Esophagus squamous epithelium (tissue), 5 donors: ENCODE measurements at regions not wholly inside any gene's neighbourhood (a gene's known extent, or its start where the extent isn't known, plus 50 kb on each side); places are given as distances from the start of the nearest gene placed in this dataset.

ENCODE experiments used
- DNase-seq: peaks from one replicate; lab custom pipeline; 2025; lab: John Stamatoyannopoulos, UW
- H3K27ac ChIP-seq, 4 donors: fragments of 200-600 bp; sonication (generic); one replicate each; pipeline ENCODE4 v1.5.1; 2016 to 2019; ENCODE audit warnings: mild to moderate bottlenecking in 1 of 4
- H3K27me3 ChIP-seq, 4 donors: fragments of 200-600 bp; sonication (generic); 1 replicate in 3 of 4; 2 replicates in 1 of 4; pipeline versions ENCODE4 v1.5.1 to v1.6.0; 2017 to 2021; ENCODE audit warnings: antibody characterized with exemption in 1 of 4
- H3K36me3 ChIP-seq, 3 donors: fragments of 200-600 bp; sonication (generic); one replicate each; pipeline ENCODE4 v1.5.1; 2016 to 2019
- H3K4me1 ChIP-seq, 3 donors: fragments of 200-600 bp; sonication (generic); one replicate each; pipeline ENCODE4 v1.5.1; 2017 to 2019
- H3K4me3 ChIP-seq, 4 donors: fragments of 200-600 bp; sonication (generic); 1 replicate in 3 of 4; 2 replicates in 1 of 4; pipeline ENCODE4 v1.5.1; 2016 to 2019; ENCODE audit warnings: mild to moderate bottlenecking in 2 of 4, moderate library complexity in 1 of 4
- H3K9me3 ChIP-seq, 3 donors: fragments of 200-600 bp; sonication (generic); one replicate each; pipeline ENCODE4 v1.5.1; 2016 to 2019
- POLR2A ChIP-seq, 4 donors: fragments of 450-650 bp; IDR thresholded peaks; one replicate each; pipeline ENCODE4 v1.6.1; 2017; ENCODE audit warnings: antibody characterized with exemption in 4 of 4, mild to moderate bottlenecking in 4 of 4, moderate library complexity in 3 of 4
- WGBS, 2 donors: methylation state at CpG; one replicate each; pipeline ENCODE4 v1.1.5; 2018; 5-methylcytosine and 5-hydroxymethylcytosine counted together
- intact Hi-C: fragments of 100-400 bp; cut with DNase I; formaldehyde crosslinking; loops from one replicate; pipeline ENCODE4 v1.15.0; 2022
- TF ChIP-seq, protein P1 (sequence below), 6 experiments: fragments of 450-650 bp in 4 of 6; fragments of 200-600 bp in 2 of 6; sonication (generic) in 2 of 6; IDR thresholded peaks; one replicate each; pipeline ENCODE4 v1.5.1; 2016 to 2019; ENCODE audit warnings: antibody characterized with exemption in 6 of 6, mild to moderate bottlenecking in 4 of 6, moderate library complexity in 4 of 6
- donor health status: DM: yes; HTN: yes; CAD: no.

DNA sequence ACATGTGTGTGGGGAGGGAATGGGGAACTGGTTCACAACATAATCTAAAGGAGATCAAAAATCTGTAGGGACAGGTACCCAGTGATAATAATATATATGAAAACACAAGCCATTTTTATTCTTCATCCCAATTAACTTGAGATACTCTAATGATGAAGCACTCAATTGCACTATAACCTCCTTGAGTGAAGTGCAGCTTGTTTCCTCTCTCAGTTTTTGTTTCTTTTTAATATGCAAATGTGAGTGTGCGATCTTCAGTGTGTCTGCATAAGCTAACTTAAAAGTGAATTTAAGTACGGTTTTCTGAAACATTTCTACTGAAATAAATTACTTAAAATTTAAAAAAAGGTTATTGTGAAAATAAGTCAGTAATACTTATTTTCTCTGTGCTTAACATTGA, 623.5 kb downstream of the CDH11 start:
- no peak overlapping the region for H3K4me3 ChIP-seq
- intact Hi-C loops, result no loop called here
- H3K27me3 ChIP-seq, result no peaks in the 10 kb centered on the region
- no peaks in the 10 kb centered on the region for H3K9me3 ChIP-seq
- WGBS, 2 donors, result 78 to 84% methylated on average over 2 of the region's 2 CpGs
- no peak for DNase-seq
- TF ChIP-seq POLR2A (IDR thresholded peaks at IDR 0.05), result no peak
- TF ChIP-seq, protein P1, sequence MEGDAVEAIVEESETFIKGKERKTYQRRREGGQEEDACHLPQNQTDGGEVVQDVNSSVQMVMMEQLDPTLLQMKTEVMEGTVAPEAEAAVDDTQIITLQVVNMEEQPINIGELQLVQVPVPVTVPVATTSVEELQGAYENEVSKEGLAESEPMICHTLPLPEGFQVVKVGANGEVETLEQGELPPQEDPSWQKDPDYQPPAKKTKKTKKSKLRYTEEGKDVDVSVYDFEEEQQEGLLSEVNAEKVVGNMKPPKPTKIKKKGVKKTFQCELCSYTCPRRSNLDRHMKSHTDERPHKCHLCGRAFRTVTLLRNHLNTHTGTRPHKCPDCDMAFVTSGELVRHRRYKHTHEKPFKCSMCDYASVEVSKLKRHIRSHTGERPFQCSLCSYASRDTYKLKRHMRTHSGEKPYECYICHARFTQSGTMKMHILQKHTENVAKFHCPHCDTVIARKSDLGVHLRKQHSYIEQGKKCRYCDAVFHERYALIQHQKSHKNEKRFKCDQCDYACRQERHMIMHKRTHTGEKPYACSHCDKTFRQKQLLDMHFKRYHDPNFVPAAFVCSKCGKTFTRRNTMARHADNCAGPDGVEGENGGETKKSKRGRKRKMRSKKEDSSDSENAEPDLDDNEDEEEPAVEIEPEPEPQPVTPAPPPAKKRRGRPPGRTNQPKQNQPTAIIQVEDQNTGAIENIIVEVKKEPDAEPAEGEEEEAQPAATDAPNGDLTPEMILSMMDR (IDR thresholded peaks at IDR 0.05), result no peak
- no peaks in the 10 kb centered on the region for H3K36me3 ChIP-seq
- H3K27ac ChIP-seq, result no peak overlapping the region
- H3K4me1 ChIP-seq, result no peaks in the 10 kb centered on the region

GRCh38 chr16:64493709-64494108, 628.2 kb downstream of the CDH11 start:
- no peak for DNase-seq
- Histone ChIP-seq H3K36me3 (no peaks in the 10 kb centered on the region), H3K27ac (no peak overlapping the region), H3K27me3 (no peaks in the 10 kb centered on the region), H3K4me3 (no peak overlapping the region), H3K4me1 (no peaks in the 10 kb centered on the region), H3K9me3 (no peaks in the 10 kb centered on the region)
- intact Hi-C loops, result no loop called here
- WGBS, 2 donors, result 29 to 68% methylated on average over 2 of the region's 2 CpGs
- TF ChIP-seq POLR2A (IDR thresholded peaks at IDR 0.05), result no peak
- TF ChIP-seq, protein P1 (IDR thresholded peaks at IDR 0.05), result no peak

DNA sequence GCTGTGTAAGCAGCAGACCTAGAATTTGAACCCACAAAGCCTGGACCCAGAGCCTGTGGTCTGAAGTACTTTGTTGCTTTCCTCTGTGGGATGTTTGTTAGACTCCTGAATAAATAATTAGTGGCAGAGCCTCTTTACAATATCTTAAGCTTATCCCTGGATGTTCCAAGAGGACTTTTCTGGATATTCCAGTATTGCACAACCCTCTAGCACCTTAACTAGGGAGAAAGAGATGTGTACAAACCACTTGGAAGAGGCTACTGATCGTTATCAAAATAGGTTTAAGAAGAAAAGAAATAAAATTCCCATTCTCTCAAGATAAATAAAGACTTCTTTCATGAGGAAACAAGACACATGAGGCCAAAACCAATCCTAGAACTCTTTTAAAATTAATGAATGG, 632.4 kb downstream of the CDH11 start:
- 30 to 44% methylated on average over 1 of the region's 1 CpG for WGBS, 2 donors
- no peak for DNase-seq
- Histone ChIP-seq H3K9me3 (no peaks in the 10 kb centered on the region), H3K27me3 (no peaks in the 10 kb centered on the region), H3K4me1 (no peaks in the 10 kb centered on the region), H3K27ac (no peak overlapping the region), H3K4me3 (no peak overlapping the region), H3K36me3 (no peaks in the 10 kb centered on the region)
- intact Hi-C loops, result no loop called here
- TF ChIP-seq, protein P1 (IDR thresholded peaks at IDR 0.05), result no peak
- TF ChIP-seq POLR2A (IDR thresholded peaks at IDR 0.05), result no peak

DNA sequence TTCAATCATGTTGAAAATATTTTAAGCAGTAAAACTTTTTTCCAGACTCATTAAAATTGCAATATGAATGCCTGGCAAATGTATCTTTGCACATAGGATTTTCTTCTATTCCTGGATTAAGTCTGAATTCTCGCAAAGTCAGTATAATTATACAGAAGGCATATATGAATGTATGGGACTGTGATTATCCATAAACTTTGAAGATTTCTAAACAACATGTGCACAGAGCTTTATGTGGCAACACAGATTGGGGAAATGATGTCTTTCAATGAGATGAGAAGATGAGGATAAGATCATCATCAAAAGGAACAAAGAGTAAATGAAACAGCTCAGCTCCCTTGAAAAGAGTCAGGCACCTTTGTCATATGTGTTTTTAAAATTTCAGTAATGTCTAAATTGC, 635.3 kb downstream of the CDH11 start:
- no peak overlapping the region for H3K4me3 ChIP-seq
- 83 to 92% methylated on average over 1 of the region's 1 CpG for WGBS, 2 donors

GRCh38 chr16:64481497-64481896, 640.4 kb downstream of the CDH11 start:
- intact Hi-C loops, result no loop called here
- Histone ChIP-seq H3K27me3 (no peaks in the 10 kb centered on the region), H3K9me3 (no peaks in the 10 kb centered on the region), H3K27ac (no peak overlapping the region), H3K36me3 (no peaks in the 10 kb centered on the region), H3K4me1 (peaks cover 0 to 5% (median 3%) of the 10 kb centered on the region in 3 donors), H3K4me3 (no peak overlapping the region)
- no peak for TF ChIP-seq POLR2A (IDR thresholded peaks at IDR 0.05)
- TF ChIP-seq, protein P1 (IDR thresholded peaks at IDR 0.05), result no peak
- DNase-seq, result no peak
- 66 to 72% methylated on average over 2 of the region's 2 CpGs for WGBS, 2 donors

More for the DNA sequence above, 635.3 kb downstream of the CDH11 start:
- Histone ChIP-seq H3K4me1 (no peaks in the 10 kb centered on the region), H3K9me3 (no peaks in the 10 kb centered on the region), H3K27me3 (no peaks in the 10 kb centered on the region), H3K27ac (no peak overlapping the region), H3K36me3 (no peaks in the 10 kb centered on the region)
- intact Hi-C loops, result no loop called here
- no peak for TF ChIP-seq POLR2A (IDR thresholded peaks at IDR 0.05)
- no peak for DNase-seq
